ENCODE measurements at regions not wholly inside any gene's neighbourhood (a gene's known extent, or its start where the extent isn't known, plus 50 kb on each side); places are given as distances from the start of the nearest gene placed in this dataset.

DNA sequence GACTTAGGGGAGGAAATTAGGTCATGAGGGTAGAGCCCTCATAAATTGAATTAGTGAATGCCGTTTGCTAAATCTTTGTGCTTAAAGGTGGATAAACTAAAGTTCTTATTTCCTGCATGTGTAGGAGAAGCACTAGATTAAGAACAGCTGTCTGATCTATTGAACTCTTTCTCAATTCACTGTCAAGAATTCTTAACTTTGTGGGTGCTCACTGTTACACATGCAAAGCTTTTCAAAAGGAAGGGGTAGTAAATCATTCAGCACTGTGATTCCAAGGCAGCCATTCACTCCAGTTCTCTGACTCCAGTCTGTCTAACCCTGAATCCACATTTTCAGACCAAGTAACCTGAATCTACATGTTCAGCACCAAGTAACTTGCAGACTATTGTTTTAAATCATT, 1520.1 kb downstream of the PCDH18 start:
- TF ChIP-seq POLR2A (IDR thresholded peaks at IDR 0.05): no peak
- no peak for TF ChIP-seq POLR2AphosphoS5 (IDR thresholded peaks at IDR 0.05; ENCODE audit: insufficient read depth in 1 of 2, low read depth in 1 of 2)
- TF ChIP-seq CTCF (IDR thresholded peaks at IDR 0.05): no peak
- H3K27me3 ChIP-seq: no peaks in the 10 kb centered on the region
- intact Hi-C loops (cut with DNase I): no loop called here
- no peak for DNase-seq (ENCODE audit: extremely low spot score in 2 of 2)
- no peaks in the 10 kb centered on the region for H3K36me3 ChIP-seq
- no peak overlapping the region for H3K4me3 ChIP-seq
- no peaks in the 10 kb centered on the region for H3K9me3 ChIP-seq
- H3K4me1 ChIP-seq: no peaks in the 10 kb centered on the region
- H3K27ac ChIP-seq: no peak overlapping the region

DNA sequence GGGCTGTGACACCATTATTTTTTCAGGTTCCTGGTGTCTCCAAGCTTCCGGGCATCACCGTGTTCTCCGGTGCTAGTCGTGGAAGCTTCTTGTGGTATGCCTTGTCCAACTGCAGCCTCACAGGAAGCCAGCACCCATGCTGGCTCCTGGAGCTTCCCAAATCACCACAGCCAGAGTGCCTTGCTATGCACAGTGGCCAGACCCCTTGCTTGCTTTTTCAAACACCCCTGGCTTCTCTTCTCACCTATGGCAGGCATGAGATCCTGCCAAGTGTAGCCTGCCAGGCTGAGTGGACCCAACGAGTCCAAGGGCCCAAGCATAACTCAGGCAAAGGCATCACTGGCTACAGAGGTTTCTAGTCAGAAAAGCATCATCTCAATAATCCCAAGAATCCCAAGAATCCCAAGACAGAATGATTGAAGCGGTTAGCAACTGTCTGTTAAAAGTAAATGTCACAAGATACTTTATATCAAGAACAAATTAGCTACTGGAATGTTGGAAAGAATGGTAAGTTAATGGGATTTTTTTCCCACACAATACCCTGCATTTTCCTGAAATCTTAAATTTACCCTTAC, 1522.9 kb downstream of the PCDH18 start:
- H3K36me3 ChIP-seq: no peaks in the 10 kb centered on the region
- H3K4me1 ChIP-seq: no peaks in the 10 kb centered on the region
- intact Hi-C loops (cut with DNase I): no loop called here
- DNase-seq (ENCODE audit: extremely low spot score in 2 of 2): no peak
- H3K27ac ChIP-seq: no peak overlapping the region
- TF ChIP-seq CTCF (IDR thresholded peaks at IDR 0.05): no peak
- no peak for TF ChIP-seq POLR2AphosphoS5 (IDR thresholded peaks at IDR 0.05; ENCODE audit: insufficient read depth in 1 of 2, low read depth in 1 of 2)
- no peak for TF ChIP-seq POLR2A (IDR thresholded peaks at IDR 0.05)
- H3K4me3 ChIP-seq: no peak overlapping the region
- no peaks in the 10 kb centered on the region for H3K9me3 ChIP-seq
- H3K27me3 ChIP-seq: no peaks in the 10 kb centered on the region

- H3K4me1 ChIP-seq: no peaks in the 10 kb centered on the region
- H3K27me3 ChIP-seq: no peaks in the 10 kb centered on the region
- no peak overlapping the region for H3K27ac ChIP-seq
- no peaks in the 10 kb centered on the region for H3K36me3 ChIP-seq
- TF ChIP-seq CTCF (IDR thresholded peaks at IDR 0.05) (no peak), POLR2A (IDR thresholded peaks at IDR 0.05) (no peak), POLR2AphosphoS5 (IDR thresholded peaks at IDR 0.05; ENCODE audit: insufficient read depth in 1 of 2, low read depth in 1 of 2) (no peak)
- DNase-seq (ENCODE audit: extremely low spot score in 2 of 2): no peak
- no peaks in the 10 kb centered on the region for H3K9me3 ChIP-seq
- intact Hi-C loops (cut with DNase I): no loop called here
- H3K4me3 ChIP-seq: no peak overlapping the region
Observed at GRCh38 chr4:136007991-136008390, 1524.3 kb downstream of the PCDH18 start.

- intact Hi-C loops (cut with DNase I): no loop called here
- DNase-seq (ENCODE audit: extremely low spot score in 2 of 2): no peak
- Histone ChIP-seq H3K36me3 (no peaks in the 10 kb centered on the region), H3K9me3 (no peaks in the 10 kb centered on the region), H3K27ac (no peak overlapping the region), H3K4me1 (no peaks in the 10 kb centered on the region), H3K4me3 (no peak overlapping the region), H3K27me3 (no peaks in the 10 kb centered on the region)
- TF ChIP-seq POLR2AphosphoS5 (IDR thresholded peaks at IDR 0.05; ENCODE audit: insufficient read depth in 1 of 2, low read depth in 1 of 2): no peak
- TF ChIP-seq CTCF (IDR thresholded peaks at IDR 0.05): no peak
- no peak for TF ChIP-seq POLR2A (IDR thresholded peaks at IDR 0.05)
Observed at GRCh38 chr4:136002316-136002715, 1530.0 kb downstream of the PCDH18 start.

DNA sequence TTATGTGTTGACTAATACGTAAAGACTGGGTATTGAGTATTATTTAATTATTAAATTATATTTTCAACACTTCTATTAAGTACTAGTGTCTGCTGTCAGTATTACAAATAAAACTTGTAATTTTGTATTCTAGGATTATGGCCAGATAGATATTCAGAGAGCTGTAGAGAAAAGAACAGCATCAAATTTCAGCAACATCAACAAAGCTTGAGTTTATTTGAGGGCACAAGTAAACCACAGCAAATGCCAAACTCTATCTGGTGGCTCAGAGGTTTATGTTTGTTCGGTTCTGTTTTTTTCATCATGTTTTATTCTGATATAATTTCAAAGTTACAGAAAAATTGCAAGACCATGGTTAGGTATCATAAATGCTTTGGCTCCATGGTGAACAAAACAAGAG, 1530.5 kb downstream of the PCDH18 start:
- intact Hi-C loops (cut with DNase I): no loop called here

More for the DNA sequence above, 1530.5 kb downstream of the PCDH18 start:
- Histone ChIP-seq H3K27me3 (no peaks in the 10 kb centered on the region), H3K27ac (no peak overlapping the region), H3K9me3 (no peaks in the 10 kb centered on the region), H3K36me3 (no peaks in the 10 kb centered on the region), H3K4me1 (no peaks in the 10 kb centered on the region), H3K4me3 (no peak overlapping the region)
- no peak for DNase-seq (ENCODE audit: extremely low spot score in 2 of 2)
- TF ChIP-seq CTCF (IDR thresholded peaks at IDR 0.05) (no peak), POLR2AphosphoS5 (IDR thresholded peaks at IDR 0.05; ENCODE audit: insufficient read depth in 1 of 2, low read depth in 1 of 2) (no peak), POLR2A (IDR thresholded peaks at IDR 0.05) (no peak)

All from vagina (tissue), 2 donors.